ENCODE measurements at regions not wholly inside any gene's neighbourhood (a gene's known extent, or its start where the extent isn't known, plus 50 kb on each side); places are given as distances from the start of the nearest gene placed in this dataset.

DNA sequence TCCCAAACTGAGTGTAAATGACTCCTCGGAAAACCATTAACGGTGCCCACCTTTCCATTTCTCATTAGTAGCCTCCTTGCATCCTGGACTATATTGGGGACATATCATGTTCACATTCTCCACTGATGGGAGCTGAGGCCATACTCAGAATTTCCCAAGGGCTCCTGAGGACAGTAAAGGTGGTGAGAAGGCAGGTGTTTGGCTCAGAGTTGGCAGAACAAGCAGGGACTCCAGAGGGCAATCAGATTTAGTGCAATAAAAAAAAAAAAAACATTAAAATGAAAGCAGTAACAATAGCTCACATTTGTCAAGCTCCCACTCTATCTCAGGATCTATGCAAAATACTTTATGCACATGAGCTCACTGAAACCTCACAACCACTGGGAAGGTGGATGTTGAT lies 401.4 kb downstream of the MAFB start:
- TF ChIP-seq POLR2A (IDR thresholded peaks at IDR 0.05; ENCODE audit: low read depth, low read length) = no peak
- TF ChIP-seq POLR2AphosphoS5 (IDR thresholded peaks at IDR 0.05; ENCODE audit: low read depth, low read length) = no peak

Measured in GM12891 (cell line).